Hepatocyte (in vitro differentiated cells): ENCODE measurements at regions not wholly inside any gene's neighbourhood (a gene's known extent, or its start where the extent isn't known, plus 50 kb on each side); places are given as distances from the start of the nearest gene placed in this dataset.
"Not testable (repeated sequence)": the region's sequence is repeated elsewhere in the genome, so short reads cannot be mapped to it uniquely, and the experiment has no call there.

Experiments
- DNase-seq: peaks from one replicate; pipeline ENCODE4 v3.0.0-alpha.2; 2016; ENCODE audit warnings: low spot score
- H2AFZ ChIP-seq: fragments of 200-600 bp; sonication (generic); 2 replicates; pipeline ENCODE4 v1.6.0; 2016; ENCODE audit warnings: antibody characterized with exemption, mild to moderate bottlenecking
- H3K27ac ChIP-seq: fragments of 200-600 bp; sonication (generic); 2 replicates; pipeline ENCODE4 v1.5.1; 2016; ENCODE audit warnings: mild to moderate bottlenecking
- H3K27me3 ChIP-seq: fragments of 200-600 bp; sonication (generic); 2 replicates; pipeline ENCODE4 v1.6.1; 2016
- H3K36me3 ChIP-seq: fragments of 200-600 bp; sonication (generic); replicated peaks from 2 replicates; pipeline ENCODE4 v1.5.1; 2016; ENCODE audit warnings: low read depth; ENCODE audit not compliant: insufficient read depth
- H3K4me1 ChIP-seq: fragments of 200-600 bp; sonication (generic); 2 replicates; pipeline ENCODE4 v1.5.1; 2016; ENCODE audit warnings: mild to moderate bottlenecking, moderate library complexity; ENCODE audit not compliant: insufficient read depth
- H3K4me2 ChIP-seq: fragments of 200-600 bp; sonication (generic); 2 replicates; pipeline ENCODE4 v1.6.0; 2016
- H3K4me3 ChIP-seq: fragments of 200-600 bp; sonication (generic); 2 replicates; pipeline ENCODE4 v1.5.1; 2016; ENCODE audit warnings: mild to moderate bottlenecking
- H3K79me2 ChIP-seq: fragments of 200-600 bp; sonication (generic); 2 replicates; pipeline ENCODE4 v1.6.0; 2017; ENCODE audit warnings: mild to moderate bottlenecking
- H3K9me2 ChIP-seq: fragments of 200-600 bp; sonication (generic); replicated peaks from 2 replicates; pipeline ENCODE4 v1.6.0; 2017; ENCODE audit warnings: mild to moderate bottlenecking; ENCODE audit not compliant: insufficient read depth
- H3K9me3 ChIP-seq: fragments of 200-600 bp; sonication (generic); 2 replicates; pipeline ENCODE4 v1.5.1; 2016; ENCODE audit warnings: low read depth, mild to moderate bottlenecking
- H4K20me1 ChIP-seq: fragments of 200-600 bp; sonication (generic); 2 replicates; pipeline ENCODE4 v1.6.0; 2016; ENCODE audit warnings: mild to moderate bottlenecking; ENCODE audit not compliant: insufficient read depth, poor library complexity, severe bottlenecking
- EZH2 ChIP-seq: fragments of 200-600 bp; sonication (generic); IDR thresholded peaks from 2 replicates; pipeline ENCODE4 v1.6.1; 2016; ENCODE audit warnings: antibody characterized with exemption, mild to moderate bottlenecking, borderline replicate concordance
- EZH2phosphoT487 ChIP-seq: fragments of 200-600 bp; sonication (generic); IDR thresholded peaks from one replicate; pipeline ENCODE4 v1.6.1; 2018; ENCODE audit warnings: antibody characterized with exemption, mild to moderate bottlenecking, low read depth, moderate library complexity; ENCODE audit not compliant: unreplicated experiment, severe bottlenecking
- WGBS: methylation state at CpG from one replicate; pipeline ENCODE4 v1.1.6; 2016; ENCODE audit warnings: low lambda C conversion rate; ENCODE audit errors: missing lambda C conversion rate; 5-methylcytosine and 5-hydroxymethylcytosine counted together
- TF ChIP-seq, protein P1 (sequence below): fragments of 200-600 bp; sonication (generic); IDR thresholded peaks from 2 replicates; pipeline ENCODE4 v1.5.1; 2016; ENCODE audit warnings: antibody characterized with exemption, mild to moderate bottlenecking; ENCODE audit not compliant: poor library complexity

DNA sequence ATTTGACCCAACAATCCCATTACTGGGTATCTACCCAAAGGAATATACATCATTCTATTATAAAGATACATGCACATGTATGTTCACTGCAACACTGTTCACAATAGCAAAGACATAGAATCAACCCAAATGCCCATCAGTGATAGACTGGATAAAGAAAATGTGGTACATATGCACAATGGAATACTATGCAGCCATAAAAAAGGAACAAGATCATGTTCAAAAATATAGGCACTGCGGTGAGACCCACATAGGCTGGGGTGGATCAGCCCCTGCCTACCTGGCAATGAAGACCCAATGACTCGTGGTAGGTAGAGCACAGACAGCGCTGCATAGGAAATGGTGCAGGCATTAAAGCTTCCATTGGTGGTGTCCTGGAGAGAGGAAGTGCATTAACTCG, 88.6 kb upstream of the NFIL3 start:
- H3K4me2 ChIP-seq, H3K27ac ChIP-seq, H4K20me1 ChIP-seq, H3K9me2 ChIP-seq, H3K27me3 ChIP-seq, H3K79me2 ChIP-seq, H3K36me3 ChIP-seq, H2AFZ ChIP-seq, H3K9me3 ChIP-seq, H3K4me1 ChIP-seq, H3K4me3 ChIP-seq, DNase-seq: not testable (repeated sequence)
- 92% methylated on average over 4 of the region's 4 CpGs for WGBS

DNA sequence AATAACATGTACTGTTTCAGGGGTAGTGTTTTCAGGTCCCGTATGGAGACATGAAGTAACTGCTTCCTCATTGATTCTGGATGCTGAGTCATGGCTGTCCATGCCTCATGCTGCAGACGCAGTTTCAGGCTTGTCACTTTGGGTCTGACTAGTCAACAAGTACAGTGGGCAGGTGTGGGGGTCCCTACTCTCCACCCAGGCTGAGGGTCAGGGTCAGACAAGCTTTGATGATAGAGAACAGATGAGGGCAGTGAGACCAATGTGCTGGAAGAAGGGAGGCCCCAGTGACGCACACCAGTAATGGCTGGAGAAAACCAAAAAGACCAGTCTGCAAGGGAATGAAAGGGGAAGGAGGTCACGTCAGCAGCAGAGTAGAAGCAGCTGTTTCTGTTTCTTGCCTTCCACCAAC, 80.0 kb upstream of the NFIL3 start:
- H3K9me2 ChIP-seq = no peaks in the 10 kb centered on the region
- no peak overlapping the region for H3K27ac ChIP-seq
- H2AFZ ChIP-seq = no peak overlapping the region
- H3K4me1 ChIP-seq = no peaks in the 10 kb centered on the region
- H3K4me3 ChIP-seq = no peak overlapping the region
- no peaks in the 10 kb centered on the region for H3K79me2 ChIP-seq
- no peaks in the 10 kb centered on the region for H4K20me1 ChIP-seq
- H3K4me2 ChIP-seq = no peak overlapping the region
- H3K9me3 ChIP-seq = no peaks in the 10 kb centered on the region
- 79% methylated on average over 4 of the region's 4 CpGs for WGBS
- TF ChIP-seq, protein P1, sequence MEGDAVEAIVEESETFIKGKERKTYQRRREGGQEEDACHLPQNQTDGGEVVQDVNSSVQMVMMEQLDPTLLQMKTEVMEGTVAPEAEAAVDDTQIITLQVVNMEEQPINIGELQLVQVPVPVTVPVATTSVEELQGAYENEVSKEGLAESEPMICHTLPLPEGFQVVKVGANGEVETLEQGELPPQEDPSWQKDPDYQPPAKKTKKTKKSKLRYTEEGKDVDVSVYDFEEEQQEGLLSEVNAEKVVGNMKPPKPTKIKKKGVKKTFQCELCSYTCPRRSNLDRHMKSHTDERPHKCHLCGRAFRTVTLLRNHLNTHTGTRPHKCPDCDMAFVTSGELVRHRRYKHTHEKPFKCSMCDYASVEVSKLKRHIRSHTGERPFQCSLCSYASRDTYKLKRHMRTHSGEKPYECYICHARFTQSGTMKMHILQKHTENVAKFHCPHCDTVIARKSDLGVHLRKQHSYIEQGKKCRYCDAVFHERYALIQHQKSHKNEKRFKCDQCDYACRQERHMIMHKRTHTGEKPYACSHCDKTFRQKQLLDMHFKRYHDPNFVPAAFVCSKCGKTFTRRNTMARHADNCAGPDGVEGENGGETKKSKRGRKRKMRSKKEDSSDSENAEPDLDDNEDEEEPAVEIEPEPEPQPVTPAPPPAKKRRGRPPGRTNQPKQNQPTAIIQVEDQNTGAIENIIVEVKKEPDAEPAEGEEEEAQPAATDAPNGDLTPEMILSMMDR = no peak
- TF ChIP-seq EZH2 = no peak
- H3K27me3 ChIP-seq = no peaks in the 10 kb centered on the region
- H3K36me3 ChIP-seq = no peaks in the 10 kb centered on the region
- no peak for DNase-seq

DNA sequence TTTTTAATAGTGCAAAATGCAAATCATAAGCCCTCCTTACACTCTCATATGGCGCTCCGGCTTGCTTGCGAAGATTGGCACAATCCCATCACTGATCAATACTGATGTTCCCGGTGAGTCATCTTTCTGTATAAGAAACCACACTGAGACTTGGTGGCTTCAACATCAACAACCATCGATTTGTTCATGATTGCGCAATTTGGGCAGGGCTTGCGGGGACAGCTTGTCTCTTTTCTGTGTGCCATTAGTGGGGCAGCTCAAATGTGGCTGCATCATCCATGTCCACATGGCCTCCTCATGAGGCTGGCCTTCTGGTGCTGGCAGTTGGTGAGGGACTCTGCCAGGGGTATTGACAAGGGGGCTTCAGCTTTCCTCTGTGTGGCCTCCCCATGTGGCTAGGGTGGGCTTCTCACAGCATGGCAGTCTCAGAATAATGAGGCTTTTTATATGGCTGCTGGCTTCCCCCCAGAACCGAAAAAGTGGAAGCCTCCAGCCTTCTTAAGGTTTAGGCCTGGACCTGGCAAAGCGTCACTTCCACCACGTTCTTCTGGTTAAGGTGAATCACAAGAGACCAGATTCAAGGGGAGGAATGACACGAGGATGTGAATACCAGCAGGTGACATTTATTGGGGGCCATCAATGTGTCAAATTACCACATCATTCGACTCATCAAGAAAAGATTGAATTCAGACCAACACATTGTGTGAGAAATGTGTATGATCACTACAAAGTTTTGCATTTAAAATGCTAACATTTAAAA, 79.5 kb upstream of the NFIL3 start:
- no peak overlapping the region for H3K4me2 ChIP-seq
- H3K9me3 ChIP-seq = no peaks in the 10 kb centered on the region
- WGBS = 81% methylated on average over 12 of the region's 12 CpGs
- no peaks in the 10 kb centered on the region for H3K36me3 ChIP-seq
- H2AFZ ChIP-seq = no peak overlapping the region
- no peak for DNase-seq
- no peak overlapping the region for H3K27ac ChIP-seq
- no peaks in the 10 kb centered on the region for H3K4me1 ChIP-seq
- TF ChIP-seq, protein P1 = no peak
- TF ChIP-seq EZH2phosphoT487 = no peak
- TF ChIP-seq EZH2 = no peak
- no peak overlapping the region for H3K4me3 ChIP-seq
- no peaks in the 10 kb centered on the region for H4K20me1 ChIP-seq
- no peaks in the 10 kb centered on the region for H3K27me3 ChIP-seq
- no peaks in the 10 kb centered on the region for H3K9me2 ChIP-seq
- H3K79me2 ChIP-seq = no peaks in the 10 kb centered on the region

DNA sequence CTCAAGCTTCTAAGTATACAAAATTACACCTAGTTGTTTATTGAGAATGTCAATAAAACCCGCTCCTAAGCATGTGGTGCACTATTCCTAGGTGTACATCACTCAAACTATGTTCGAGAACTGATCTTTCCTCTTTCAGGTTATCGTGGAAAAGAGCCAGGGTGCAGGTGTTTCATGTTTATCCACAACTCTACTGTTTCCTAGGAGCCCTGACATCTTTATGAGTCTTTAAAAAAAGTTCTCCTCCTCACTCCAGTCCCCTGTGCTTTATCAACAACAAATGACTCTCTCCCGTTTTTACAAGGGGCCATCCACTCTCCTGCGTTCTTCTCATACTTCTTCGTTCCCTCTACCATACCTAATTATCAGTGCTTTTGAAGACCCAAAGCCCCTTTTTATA, 78.8 kb upstream of the NFIL3 start:
- Histone ChIP-seq H2AFZ (no peak overlapping the region), H3K4me3 (no peak overlapping the region), H3K36me3 (no peaks in the 10 kb centered on the region), H3K27me3 (no peaks in the 10 kb centered on the region), H3K4me2 (no peak overlapping the region), H3K9me2 (no peaks in the 10 kb centered on the region), H3K4me1 (no peaks in the 10 kb centered on the region), H3K79me2 (no peaks in the 10 kb centered on the region), H3K27ac (no peak overlapping the region), H3K9me3 (no peaks in the 10 kb centered on the region), H4K20me1 (no peaks in the 10 kb centered on the region)
- DNase-seq = no peak
- TF ChIP-seq, protein P1 = no peak
- WGBS = 50% methylated on average over 6 of the region's 6 CpGs
